ENCODE measurements at regions not wholly inside any gene's neighbourhood (a gene's known extent, or its start where the extent isn't known, plus 50 kb on each side); places are given as distances from the start of the nearest gene placed in this dataset.

DNA sequence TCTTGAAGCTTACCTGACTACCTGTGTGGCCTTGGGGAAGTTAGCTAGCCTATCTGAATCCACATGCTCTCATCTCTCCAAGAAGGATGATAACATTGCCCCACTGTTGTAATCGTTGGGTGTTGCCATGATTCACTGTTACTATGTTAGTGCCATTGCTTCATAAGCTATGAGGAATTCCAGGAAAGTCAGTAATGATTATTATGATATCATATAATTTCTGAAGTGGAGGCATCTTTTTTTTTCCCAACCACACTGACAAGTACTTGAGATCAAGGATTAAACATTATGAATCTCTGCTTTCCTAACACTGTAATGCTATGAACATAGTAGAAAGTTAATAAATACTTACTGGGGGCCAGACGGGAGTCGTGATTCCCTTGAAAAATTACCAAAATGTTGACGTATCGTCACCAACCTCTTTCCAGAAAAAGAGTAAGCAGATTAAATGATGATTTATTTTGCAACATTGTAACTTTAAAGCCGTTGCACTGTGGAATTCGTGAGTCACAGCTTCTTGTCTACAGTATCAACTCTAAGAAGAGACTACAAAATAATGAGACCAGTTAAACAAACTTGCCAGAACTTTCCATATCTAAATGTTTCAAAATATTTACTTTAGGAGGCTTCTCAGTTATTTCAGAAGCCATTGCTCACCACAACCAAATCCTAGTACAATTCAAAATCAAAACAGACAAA lies 459.9 kb downstream of the PIK3C3 start:
- Histone ChIP-seq H3K27ac (no peak overlapping the region), H3K36me3 (ENCODE audit: insufficient read depth, low read length) (no peaks in the 10 kb centered on the region), H3K9ac (ENCODE audit: insufficient read length) (no peak overlapping the region), H3K9me3 (ENCODE audit: low read depth, low read length) (no peaks in the 10 kb centered on the region), H3K4me3 (no peak overlapping the region)
- DNase-seq (ENCODE audit: low read depth, low spot score): no peak
- TF ChIP-seq EZH2 (IDR thresholded peaks at IDR 0.05): no peak
- no peak for TF ChIP-seq POLR2AphosphoS5 (IDR thresholded peaks at IDR 0.05; ENCODE audit: borderline replicate concordance, low read depth, low read length)
- TF ChIP-seq FOXP2 (optimal IDR thresholded peaks at IDR 0.05; ENCODE audit: control extremely low read depth, extremely low read length, insufficient read depth): no peak

- TF ChIP-seq EZH2 (IDR thresholded peaks at IDR 0.05) (no peak), POLR2AphosphoS5 (IDR thresholded peaks at IDR 0.05; ENCODE audit: borderline replicate concordance, low read depth, low read length) (no peak), FOXP2 (optimal IDR thresholded peaks at IDR 0.05; ENCODE audit: control extremely low read depth, extremely low read length, insufficient read depth) (no peak)
- Histone ChIP-seq H3K9me3 (ENCODE audit: low read depth, low read length) (no peaks in the 10 kb centered on the region), H3K27ac (no peak overlapping the region), H3K9ac (ENCODE audit: insufficient read length) (no peak overlapping the region), H3K4me3 (no peak overlapping the region), H3K36me3 (ENCODE audit: insufficient read depth, low read length) (no peaks in the 10 kb centered on the region)
- no peak for DNase-seq (ENCODE audit: low read depth, low spot score)
Observed at GRCh38 chr18:42417189-42417588, 462.2 kb downstream of the PIK3C3 start.

- DNase-seq (ENCODE audit: low read depth, low spot score): no peak
- H3K4me3 ChIP-seq: no peak overlapping the region
- no peak for TF ChIP-seq FOXP2 (optimal IDR thresholded peaks at IDR 0.05; ENCODE audit: control extremely low read depth, extremely low read length, insufficient read depth)
- TF ChIP-seq EZH2 (IDR thresholded peaks at IDR 0.05): no peak
- no peak for TF ChIP-seq POLR2AphosphoS5 (IDR thresholded peaks at IDR 0.05; ENCODE audit: borderline replicate concordance, low read depth, low read length)
- H3K36me3 ChIP-seq (ENCODE audit: insufficient read depth, low read length): no peaks in the 10 kb centered on the region
- no peak overlapping the region for H3K9ac ChIP-seq (ENCODE audit: insufficient read length)
- no peaks in the 10 kb centered on the region for H3K9me3 ChIP-seq (ENCODE audit: low read depth, low read length)
- no peak overlapping the region for H3K27ac ChIP-seq
Observed at GRCh38 chr18:42418121-42418520, 463.1 kb downstream of the PIK3C3 start.

- Histone ChIP-seq H3K27ac (no peak overlapping the region), H3K9me3 (ENCODE audit: low read depth, low read length) (no peaks in the 10 kb centered on the region), H3K9ac (ENCODE audit: insufficient read length) (no peak overlapping the region), H3K4me3 (no peak overlapping the region), H3K36me3 (ENCODE audit: insufficient read depth, low read length) (no peaks in the 10 kb centered on the region)
- DNase-seq (ENCODE audit: low read depth, low spot score): no peak
- TF ChIP-seq FOXP2 (optimal IDR thresholded peaks at IDR 0.05; ENCODE audit: control extremely low read depth, extremely low read length, insufficient read depth) (no peak), EZH2 (IDR thresholded peaks at IDR 0.05) (no peak), POLR2AphosphoS5 (IDR thresholded peaks at IDR 0.05; ENCODE audit: borderline replicate concordance, low read depth, low read length) (no peak)
Observed at GRCh38 chr18:42425025-42425424, 470.0 kb downstream of the PIK3C3 start.

- no peak for DNase-seq (ENCODE audit: low read depth, low spot score)
- TF ChIP-seq EZH2 (IDR thresholded peaks at IDR 0.05): no peak
- no peak for TF ChIP-seq POLR2AphosphoS5 (IDR thresholded peaks at IDR 0.05; ENCODE audit: borderline replicate concordance, low read depth, low read length)
- TF ChIP-seq FOXP2 (optimal IDR thresholded peaks at IDR 0.05; ENCODE audit: control extremely low read depth, extremely low read length, insufficient read depth): no peak
- Histone ChIP-seq H3K27ac (no peak overlapping the region), H3K36me3 (ENCODE audit: insufficient read depth, low read length) (no peaks in the 10 kb centered on the region), H3K9ac (ENCODE audit: insufficient read length) (no peak overlapping the region), H3K9me3 (ENCODE audit: low read depth, low read length) (no peaks in the 10 kb centered on the region), H3K4me3 (no peak overlapping the region)
Observed at GRCh38 chr18:42426496-42427015, 471.5 kb downstream of the PIK3C3 start.

- H3K9me3 ChIP-seq (ENCODE audit: low read depth, low read length): no peaks in the 10 kb centered on the region
- H3K4me3 ChIP-seq: no peak overlapping the region
- no peak overlapping the region for H3K27ac ChIP-seq
- TF ChIP-seq FOXP2 (optimal IDR thresholded peaks at IDR 0.05; ENCODE audit: control extremely low read depth, extremely low read length, insufficient read depth): no peak
- no peak for TF ChIP-seq EZH2 (IDR thresholded peaks at IDR 0.05)
- no peak for TF ChIP-seq POLR2AphosphoS5 (IDR thresholded peaks at IDR 0.05; ENCODE audit: borderline replicate concordance, low read depth, low read length)
- H3K36me3 ChIP-seq (ENCODE audit: insufficient read depth, low read length): no peaks in the 10 kb centered on the region
- no peak for DNase-seq (ENCODE audit: low read depth, low spot score)
- H3K9ac ChIP-seq (ENCODE audit: insufficient read length): no peak overlapping the region
Observed at GRCh38 chr18:42429196-42429595, 474.2 kb downstream of the PIK3C3 start.

DNA sequence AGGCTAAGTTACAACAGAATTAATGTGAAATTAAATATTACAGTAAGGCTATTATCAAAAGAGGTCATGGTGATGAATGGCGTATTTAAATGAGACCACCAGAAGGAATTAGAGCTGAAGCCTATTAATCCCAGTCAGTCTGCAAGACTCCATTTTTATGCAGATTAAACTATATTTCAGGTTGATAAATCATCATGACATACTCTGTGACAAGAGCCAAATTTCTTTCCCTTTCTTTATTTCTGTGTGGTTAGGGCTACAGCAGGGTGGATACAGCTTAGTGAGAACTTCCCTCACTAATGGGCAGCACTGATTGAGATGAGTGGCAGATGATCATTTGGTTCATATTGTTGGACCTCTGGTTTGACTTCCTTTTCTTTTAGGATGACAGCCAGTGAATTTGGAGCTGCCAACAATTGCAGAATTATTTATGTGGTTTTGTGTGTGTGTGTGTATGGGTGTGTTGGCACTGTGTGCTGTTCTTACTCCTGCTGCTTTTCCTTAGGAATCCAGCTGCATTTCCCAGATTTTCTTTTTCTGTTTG lies 481.3 kb downstream of the PIK3C3 start:
- Histone ChIP-seq H3K27ac (no peak overlapping the region), H3K9ac (ENCODE audit: insufficient read length) (no peak overlapping the region), H3K9me3 (ENCODE audit: low read depth, low read length) (no peaks in the 10 kb centered on the region), H3K36me3 (ENCODE audit: insufficient read depth, low read length) (no peaks in the 10 kb centered on the region), H3K4me3 (no peak overlapping the region)
- TF ChIP-seq POLR2AphosphoS5 (IDR thresholded peaks at IDR 0.05; ENCODE audit: borderline replicate concordance, low read depth, low read length): no peak
- TF ChIP-seq EZH2 (IDR thresholded peaks at IDR 0.05): no peak
- TF ChIP-seq FOXP2 (optimal IDR thresholded peaks at IDR 0.05; ENCODE audit: control extremely low read depth, extremely low read length, insufficient read depth): no peak
- DNase-seq (ENCODE audit: low read depth, low spot score): no peak

GRCh38 chr18:42437001-42437400 lies 482.0 kb downstream of the PIK3C3 start:
- no peak for DNase-seq (ENCODE audit: low read depth, low spot score)
- no peak overlapping the region for H3K9ac ChIP-seq (ENCODE audit: insufficient read length)
- no peak for TF ChIP-seq FOXP2 (optimal IDR thresholded peaks at IDR 0.05; ENCODE audit: control extremely low read depth, extremely low read length, insufficient read depth)
- no peak for TF ChIP-seq POLR2AphosphoS5 (IDR thresholded peaks at IDR 0.05; ENCODE audit: borderline replicate concordance, low read depth, low read length)
- TF ChIP-seq EZH2 (IDR thresholded peaks at IDR 0.05): no peak
- H3K36me3 ChIP-seq (ENCODE audit: insufficient read depth, low read length): no peaks in the 10 kb centered on the region
- no peaks in the 10 kb centered on the region for H3K9me3 ChIP-seq (ENCODE audit: low read depth, low read length)
- no peak overlapping the region for H3K4me3 ChIP-seq
- H3K27ac ChIP-seq: no peak overlapping the region

Data from SK-N-MC (cell line).